ENCODE measurements at regions not wholly inside any gene's neighbourhood (a gene's known extent, or its start where the extent isn't known, plus 50 kb on each side); places are given as distances from the start of the nearest gene placed in this dataset.

DNA sequence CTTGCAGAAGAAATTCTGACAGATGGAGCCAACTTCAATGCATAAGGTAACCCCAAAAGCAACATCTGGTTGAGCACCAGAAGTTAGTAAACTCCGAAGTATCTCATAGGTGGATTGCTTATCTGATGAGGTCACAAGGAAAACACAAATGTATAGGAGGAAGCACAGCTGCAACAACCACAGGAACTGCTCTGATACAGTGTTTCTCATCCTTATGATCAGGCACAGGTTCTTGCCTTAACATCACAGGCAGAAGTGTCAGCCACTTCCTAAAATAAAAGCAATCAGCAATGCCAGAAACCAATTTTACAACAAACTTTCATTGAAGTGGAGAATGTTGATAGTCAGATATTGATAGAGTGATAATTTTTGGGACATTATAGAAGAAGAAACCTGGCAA, 530.3 kb upstream of the FAT3 start:
- Histone ChIP-seq H3K4me1 (no peaks in the 10 kb centered on the region), H3K27me3 (no peaks in the 10 kb centered on the region), H3K4me3 (no peak overlapping the region), H3K9me3 (no peaks in the 10 kb centered on the region), H3K36me3 (no peaks in the 10 kb centered on the region), H3K27ac (replicated peaks in 1 of 4) (no peak overlapping the region)
- TF ChIP-seq POLR2AphosphoS5 (IDR thresholded peaks at IDR 0.05), result no peak
- no peak for TF ChIP-seq POLR2A (IDR thresholded peaks at IDR 0.05; ENCODE audit: low read depth)
- TF ChIP-seq, protein P1, sequence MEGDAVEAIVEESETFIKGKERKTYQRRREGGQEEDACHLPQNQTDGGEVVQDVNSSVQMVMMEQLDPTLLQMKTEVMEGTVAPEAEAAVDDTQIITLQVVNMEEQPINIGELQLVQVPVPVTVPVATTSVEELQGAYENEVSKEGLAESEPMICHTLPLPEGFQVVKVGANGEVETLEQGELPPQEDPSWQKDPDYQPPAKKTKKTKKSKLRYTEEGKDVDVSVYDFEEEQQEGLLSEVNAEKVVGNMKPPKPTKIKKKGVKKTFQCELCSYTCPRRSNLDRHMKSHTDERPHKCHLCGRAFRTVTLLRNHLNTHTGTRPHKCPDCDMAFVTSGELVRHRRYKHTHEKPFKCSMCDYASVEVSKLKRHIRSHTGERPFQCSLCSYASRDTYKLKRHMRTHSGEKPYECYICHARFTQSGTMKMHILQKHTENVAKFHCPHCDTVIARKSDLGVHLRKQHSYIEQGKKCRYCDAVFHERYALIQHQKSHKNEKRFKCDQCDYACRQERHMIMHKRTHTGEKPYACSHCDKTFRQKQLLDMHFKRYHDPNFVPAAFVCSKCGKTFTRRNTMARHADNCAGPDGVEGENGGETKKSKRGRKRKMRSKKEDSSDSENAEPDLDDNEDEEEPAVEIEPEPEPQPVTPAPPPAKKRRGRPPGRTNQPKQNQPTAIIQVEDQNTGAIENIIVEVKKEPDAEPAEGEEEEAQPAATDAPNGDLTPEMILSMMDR (IDR thresholded peaks at IDR 0.05), result no peak
- TF ChIP-seq EP300 (IDR thresholded peaks at IDR 0.05), result no peak
- 77% methylated on average over 1 of the region's 1 CpG for whole genome bisulfite sequencing
- no peak for DNase-seq (ENCODE audit: extremely low spot score)
- intact Hi-C loops (cut with DNase I), result no loop called here

DNA sequence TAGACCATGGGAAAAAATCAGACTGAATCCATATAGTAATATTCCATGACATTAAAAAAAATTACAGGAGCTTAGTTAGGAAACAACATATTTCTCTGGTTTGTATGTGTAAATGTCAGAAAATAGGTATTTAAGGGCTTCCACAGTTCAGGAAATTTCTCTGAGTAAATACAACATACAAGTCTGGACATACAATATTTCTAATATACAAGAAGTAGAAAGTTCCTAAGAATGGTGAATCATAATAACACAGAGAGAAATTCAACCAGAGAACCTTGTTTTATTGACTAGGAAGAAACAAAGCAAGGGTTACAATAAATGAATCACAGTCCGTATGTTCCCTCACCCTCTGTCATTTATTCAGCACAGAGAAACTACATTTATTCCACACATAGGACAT, 532.7 kb upstream of the FAT3 start:
- WGBS, result 90% methylated on average over 1 of the region's 1 CpG
- Histone ChIP-seq H3K4me1 (no peaks in the 10 kb centered on the region), H3K27me3 (no peaks in the 10 kb centered on the region), H3K4me3 (no peak overlapping the region), H3K36me3 (no peaks in the 10 kb centered on the region), H3K9me3 (no peaks in the 10 kb centered on the region), H3K27ac (replicated peaks in 1 of 4) (no peak overlapping the region)
- no peak for DNase-seq (ENCODE audit: extremely low spot score)
- TF ChIP-seq POLR2A (IDR thresholded peaks at IDR 0.05; ENCODE audit: low read depth), result no peak
- TF ChIP-seq EP300 (IDR thresholded peaks at IDR 0.05), result no peak
- no peak for TF ChIP-seq POLR2AphosphoS5 (IDR thresholded peaks at IDR 0.05)
- TF ChIP-seq, protein P1 (IDR thresholded peaks at IDR 0.05), result no peak
- intact Hi-C loops (cut with DNase I), result no loop called here

DNA sequence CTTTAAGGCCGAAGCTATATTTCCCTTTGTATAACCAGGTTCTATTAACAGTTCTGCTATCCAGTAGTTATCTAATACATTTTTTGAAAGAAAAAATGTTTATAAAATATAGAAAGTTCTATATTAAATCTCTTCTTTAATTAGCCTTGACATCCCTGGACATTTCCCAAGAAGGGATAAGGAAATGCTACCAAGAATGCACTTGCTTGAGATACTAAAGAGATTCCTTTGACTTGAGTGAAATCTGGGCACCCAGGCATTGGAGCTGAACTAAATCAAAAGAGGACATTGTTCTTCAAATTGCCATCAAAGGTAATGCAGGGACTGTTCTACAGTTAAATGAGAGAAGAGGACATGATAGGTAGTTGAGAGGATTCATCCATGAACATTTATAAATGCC, 535.9 kb upstream of the FAT3 start:
- Histone ChIP-seq H3K27me3 (no peaks in the 10 kb centered on the region), H3K27ac (replicated peaks in 1 of 4) (no peak overlapping the region), H3K4me3 (no peak overlapping the region), H3K9me3 (no peaks in the 10 kb centered on the region), H3K4me1 (no peaks in the 10 kb centered on the region), H3K36me3 (no peaks in the 10 kb centered on the region)
- intact Hi-C loops (cut with DNase I), result no loop called here
- no peak for DNase-seq (ENCODE audit: extremely low spot score)
- no peak for TF ChIP-seq EP300 (IDR thresholded peaks at IDR 0.05)
- TF ChIP-seq POLR2AphosphoS5 (IDR thresholded peaks at IDR 0.05), result no peak
- no peak for TF ChIP-seq POLR2A (IDR thresholded peaks at IDR 0.05; ENCODE audit: low read depth)
- TF ChIP-seq, protein P1 (IDR thresholded peaks at IDR 0.05), result no peak
- WGBS, result 88% methylated on average over 1 of the region's 1 CpG

DNA sequence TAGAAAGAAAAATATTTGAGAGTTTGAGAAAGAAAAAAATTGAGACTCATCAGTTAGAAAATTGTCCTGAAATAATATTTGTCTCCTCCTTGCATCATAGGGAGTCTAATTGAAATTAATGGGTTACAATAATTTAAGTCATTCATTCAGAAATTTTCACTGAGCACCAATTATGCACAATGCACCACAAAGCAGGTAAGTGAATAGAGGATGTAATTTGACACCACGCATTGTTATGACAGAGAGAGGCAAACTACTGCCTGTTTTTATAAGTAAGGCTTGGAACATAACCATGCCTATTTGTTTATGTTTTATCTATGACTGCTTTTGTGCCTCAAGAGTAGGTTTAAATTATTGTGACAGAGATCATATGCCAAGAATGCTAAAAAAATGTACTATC, 537.9 kb upstream of the FAT3 start:
- Histone ChIP-seq H3K27me3 (no peaks in the 10 kb centered on the region), H3K27ac (replicated peaks in 1 of 4) (no peak overlapping the region), H3K4me1 (no peaks in the 10 kb centered on the region), H3K4me3 (no peak overlapping the region), H3K9me3 (no peaks in the 10 kb centered on the region), H3K36me3 (no peaks in the 10 kb centered on the region)
- no peak for DNase-seq (ENCODE audit: extremely low spot score)
- TF ChIP-seq, protein P1 (IDR thresholded peaks at IDR 0.05), result no peak
- TF ChIP-seq POLR2AphosphoS5 (IDR thresholded peaks at IDR 0.05), result no peak
- TF ChIP-seq EP300 (IDR thresholded peaks at IDR 0.05), result no peak
- TF ChIP-seq POLR2A (IDR thresholded peaks at IDR 0.05; ENCODE audit: low read depth), result no peak
- intact Hi-C loops (cut with DNase I), result no loop called here
- WGBS, result 80% methylated on average over 1 of the region's 1 CpG

DNA sequence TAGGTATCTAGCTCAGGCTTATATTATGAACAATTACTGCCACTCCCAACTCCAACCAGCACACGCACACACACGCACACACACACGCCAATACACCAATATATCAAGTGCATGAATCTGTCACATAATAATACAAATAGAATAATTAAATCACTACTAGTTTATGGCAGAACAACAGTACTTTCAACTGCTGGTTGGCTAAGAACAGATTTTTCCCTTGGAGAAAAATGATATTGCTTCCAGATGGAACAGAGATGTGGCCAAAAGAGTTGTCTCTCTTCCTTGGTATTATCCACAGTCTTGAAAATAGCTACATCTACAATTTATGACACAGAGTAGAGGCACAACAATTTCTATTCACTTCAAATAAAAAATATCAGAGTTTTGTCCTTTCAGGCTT, 538.3 kb upstream of the FAT3 start:
- H3K27ac ChIP-seq (replicated peaks in 1 of 4), result no peak overlapping the region
- no peaks in the 10 kb centered on the region for H3K9me3 ChIP-seq
- no peak overlapping the region for H3K4me3 ChIP-seq
- WGBS, result 86% methylated on average over 3 of the region's 3 CpGs
- intact Hi-C loops (cut with DNase I), result no loop called here
- H3K27me3 ChIP-seq, result no peaks in the 10 kb centered on the region
- DNase-seq (ENCODE audit: extremely low spot score), result no peak
- TF ChIP-seq POLR2A (IDR thresholded peaks at IDR 0.05; ENCODE audit: low read depth), result no peak
- TF ChIP-seq EP300 (IDR thresholded peaks at IDR 0.05), result no peak
- TF ChIP-seq, protein P1 (IDR thresholded peaks at IDR 0.05), result no peak
- TF ChIP-seq POLR2AphosphoS5 (IDR thresholded peaks at IDR 0.05), result no peak
- H3K4me1 ChIP-seq, result no peaks in the 10 kb centered on the region
- no peaks in the 10 kb centered on the region for H3K36me3 ChIP-seq
